Ishikawa (cell line): ENCODE measurements at regions not wholly inside any gene's neighbourhood (a gene's known extent, or its start where the extent isn't known, plus 50 kb on each side); places are given as distances from the start of the nearest gene placed in this dataset.

Source experiments
- CEBPB ChIP-seq: IDR thresholded peaks from 2 replicates; pipeline ENCODE4 v1.6.1; 2012
- CREB1 ChIP-seq: IDR thresholded peaks from 2 replicates; pipeline ENCODE4 v1.6.1; 2012; ENCODE audit warnings: low read depth
- EGR1 ChIP-seq: IDR thresholded peaks from 2 replicates; pipeline ENCODE4 v1.6.1; 2012
- EP300 ChIP-seq: IDR thresholded peaks from 2 replicates; pipeline ENCODE4 v1.6.1; 2012; ENCODE audit warnings: borderline replicate concordance
- FOXM1 ChIP-seq: IDR thresholded peaks from 2 replicates; pipeline ENCODE4 v1.6.1; 2012; ENCODE audit warnings: low read depth, borderline replicate concordance
- NFIC ChIP-seq: IDR thresholded peaks from 2 replicates; pipeline ENCODE4 v1.6.1; 2012
- RAD21 ChIP-seq: IDR thresholded peaks from 2 replicates; pipeline ENCODE4 v1.6.1; 2012; ENCODE audit warnings: low read depth
- TAF1 ChIP-seq: IDR thresholded peaks from 2 replicates; pipeline ENCODE4 v1.6.1; 2012; ENCODE audit warnings: low read depth, mild to moderate bottlenecking
- TCF12 ChIP-seq: IDR thresholded peaks from 2 replicates; pipeline ENCODE4 v1.6.1; 2012; ENCODE audit warnings: low read depth
- TEAD4 ChIP-seq: IDR thresholded peaks from 2 replicates; pipeline ENCODE4 v1.6.1; 2012
- USF1 ChIP-seq: IDR thresholded peaks from 2 replicates; pipeline ENCODE4 v1.6.1; 2012
- YY1 ChIP-seq: IDR thresholded peaks from 2 replicates; pipeline ENCODE4 v1.6.1; 2012; ENCODE audit warnings: low read depth
- ZBTB7A ChIP-seq: IDR thresholded peaks from 2 replicates; pipeline ENCODE4 v1.6.1; 2012; ENCODE audit warnings: low read depth
- TF ChIP-seq, protein P1 (sequence below): IDR thresholded peaks from 2 replicates; pipeline ENCODE4 v1.6.1; 2012
- TF ChIP-seq, protein P2 (sequence below): IDR thresholded peaks from 2 replicates; pipeline ENCODE4 v1.6.1; 2012; ENCODE audit warnings: low read depth, mild to moderate bottlenecking

DNA sequence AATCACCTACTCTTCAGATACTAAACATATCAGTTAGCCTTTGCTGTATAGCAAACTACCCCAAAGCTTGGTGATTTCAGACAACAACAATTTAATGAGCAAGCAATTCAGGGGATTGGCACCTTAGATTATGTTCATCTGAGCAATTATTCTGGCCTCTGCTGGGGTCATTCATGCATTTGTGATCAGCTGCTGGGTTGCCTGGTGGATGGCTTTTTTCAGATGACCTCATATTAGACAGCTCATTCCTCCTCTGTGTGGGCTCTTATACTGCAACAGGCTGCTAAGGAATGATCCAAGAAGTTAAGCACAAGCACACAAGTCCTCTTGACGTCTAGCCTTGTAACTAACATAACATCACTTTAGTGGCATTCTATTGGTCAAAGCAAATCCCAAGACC is 153.0 kb upstream of the PPP1R2C start:
- TF ChIP-seq TCF12 (no peak), FOXM1 (no peak), CEBPB (no peak), ZBTB7A (no peak), YY1 (no peak), CREB1 (no peak), TAF1 (no peak), EGR1 (no peak), TEAD4 (no peak), USF1 (no peak), EP300 (no peak), NFIC (no peak), RAD21 (no peak)
- TF ChIP-seq, protein P1, sequence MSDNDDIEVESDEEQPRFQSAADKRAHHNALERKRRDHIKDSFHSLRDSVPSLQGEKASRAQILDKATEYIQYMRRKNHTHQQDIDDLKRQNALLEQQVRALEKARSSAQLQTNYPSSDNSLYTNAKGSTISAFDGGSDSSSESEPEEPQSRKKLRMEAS, result no peak
- TF ChIP-seq, protein P2, sequence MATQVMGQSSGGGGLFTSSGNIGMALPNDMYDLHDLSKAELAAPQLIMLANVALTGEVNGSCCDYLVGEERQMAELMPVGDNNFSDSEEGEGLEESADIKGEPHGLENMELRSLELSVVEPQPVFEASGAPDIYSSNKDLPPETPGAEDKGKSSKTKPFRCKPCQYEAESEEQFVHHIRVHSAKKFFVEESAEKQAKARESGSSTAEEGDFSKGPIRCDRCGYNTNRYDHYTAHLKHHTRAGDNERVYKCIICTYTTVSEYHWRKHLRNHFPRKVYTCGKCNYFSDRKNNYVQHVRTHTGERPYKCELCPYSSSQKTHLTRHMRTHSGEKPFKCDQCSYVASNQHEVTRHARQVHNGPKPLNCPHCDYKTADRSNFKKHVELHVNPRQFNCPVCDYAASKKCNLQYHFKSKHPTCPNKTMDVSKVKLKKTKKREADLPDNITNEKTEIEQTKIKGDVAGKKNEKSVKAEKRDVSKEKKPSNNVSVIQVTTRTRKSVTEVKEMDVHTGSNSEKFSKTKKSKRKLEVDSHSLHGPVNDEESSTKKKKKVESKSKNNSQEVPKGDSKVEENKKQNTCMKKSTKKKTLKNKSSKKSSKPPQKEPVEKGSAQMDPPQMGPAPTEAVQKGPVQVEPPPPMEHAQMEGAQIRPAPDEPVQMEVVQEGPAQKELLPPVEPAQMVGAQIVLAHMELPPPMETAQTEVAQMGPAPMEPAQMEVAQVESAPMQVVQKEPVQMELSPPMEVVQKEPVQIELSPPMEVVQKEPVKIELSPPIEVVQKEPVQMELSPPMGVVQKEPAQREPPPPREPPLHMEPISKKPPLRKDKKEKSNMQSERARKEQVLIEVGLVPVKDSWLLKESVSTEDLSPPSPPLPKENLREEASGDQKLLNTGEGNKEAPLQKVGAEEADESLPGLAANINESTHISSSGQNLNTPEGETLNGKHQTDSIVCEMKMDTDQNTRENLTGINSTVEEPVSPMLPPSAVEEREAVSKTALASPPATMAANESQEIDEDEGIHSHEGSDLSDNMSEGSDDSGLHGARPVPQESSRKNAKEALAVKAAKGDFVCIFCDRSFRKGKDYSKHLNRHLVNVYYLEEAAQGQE, result no peak

GRCh38 chrX:42933187-42933586 is 155.2 kb upstream of the PPP1R2C start:
- TF ChIP-seq EGR1 (no peak), RAD21 (no peak), TEAD4 (no peak), NFIC (no peak), ZBTB7A (no peak), FOXM1 (no peak), EP300 (no peak), CEBPB (no peak), USF1 (no peak), TCF12 (no peak), CREB1 (no peak), TAF1 (no peak), YY1 (no peak)
- TF ChIP-seq, protein P1, result no peak
- TF ChIP-seq, protein P2, result no peak

DNA sequence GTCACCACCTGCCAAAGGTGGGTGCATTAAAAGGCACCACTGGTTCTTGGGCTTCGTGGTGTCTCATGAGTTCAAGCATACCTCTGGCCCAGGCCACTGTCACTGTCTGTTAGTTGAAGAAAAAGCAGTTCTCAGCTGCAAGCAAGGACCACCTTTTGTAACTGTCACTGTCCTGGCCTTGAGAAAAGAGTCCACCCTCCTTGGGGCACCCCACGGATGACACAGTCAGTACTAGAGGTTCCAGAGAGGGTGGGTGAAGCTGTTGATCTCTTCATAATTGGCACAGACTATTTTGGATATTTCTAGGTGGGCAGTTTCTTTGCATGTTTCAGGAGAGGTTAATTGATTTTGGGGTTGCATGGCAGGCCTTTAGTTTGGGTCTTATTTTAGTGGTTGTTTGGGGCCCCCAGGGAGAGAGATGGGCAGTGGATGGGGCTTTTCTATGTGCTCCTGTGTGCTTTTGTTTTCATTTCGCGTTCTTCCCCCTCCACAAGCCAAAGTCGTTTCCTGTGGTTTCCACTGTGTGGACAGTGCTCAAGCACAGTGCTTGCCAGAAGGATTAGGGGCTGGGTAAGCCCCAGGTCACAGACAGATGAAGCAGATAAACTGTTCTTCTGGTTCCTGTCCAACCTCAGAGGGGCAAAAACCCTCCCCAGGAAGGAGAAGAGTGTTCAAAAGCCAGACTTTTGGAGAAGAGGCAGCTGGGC is 156.2 kb upstream of the PPP1R2C start:
- TF ChIP-seq TCF12 (no peak), RAD21 (no peak), USF1 (no peak), NFIC (no peak), ZBTB7A (no peak)
- TF ChIP-seq, protein P2, result no peak

- TF ChIP-seq EP300 (no peak), TEAD4 (no peak), FOXM1 (no peak), YY1 (no peak), NFIC (no peak), RAD21 (no peak), EGR1 (no peak), USF1 (no peak), CEBPB (no peak), CREB1 (no peak), TCF12 (no peak), ZBTB7A (no peak), TAF1 (no peak)
- TF ChIP-seq, protein P1, result no peak
- TF ChIP-seq, protein P2, result no peak
Observed at GRCh38 chrX:42941671-42942070, 163.7 kb upstream of the PPP1R2C start.
